GM18867 (cell line): ENCODE measurements at regions not wholly inside any gene's neighbourhood (a gene's known extent, or its start where the extent isn't known, plus 50 kb on each side); places are given as distances from the start of the nearest gene placed in this dataset.
"Not testable (repeated sequence)": the region's sequence is repeated elsewhere in the genome, so short reads cannot be mapped to it uniquely, and the experiment has no call there.

Experiments
- ATAC-seq: cut with Tn5 transposase; IDR thresholded peaks from one replicate; pipeline ENCODE4 v1.9.1; 2021; ENCODE audit warnings: mild to moderate bottlenecking, moderate library complexity; ENCODE audit not compliant: unreplicated experiment

- ATAC-seq = no peak
These were observed 254.2 kb upstream of the HSF2 start for GRCh38 chr6:122145246-122145645.

GRCh38 chr6:122145741-122146240 lies 253.7 kb upstream of the HSF2 start:
- ATAC-seq = no peak

GRCh38 chr6:122147291-122147690 lies 252.2 kb upstream of the HSF2 start:
- no peak for ATAC-seq

DNA sequence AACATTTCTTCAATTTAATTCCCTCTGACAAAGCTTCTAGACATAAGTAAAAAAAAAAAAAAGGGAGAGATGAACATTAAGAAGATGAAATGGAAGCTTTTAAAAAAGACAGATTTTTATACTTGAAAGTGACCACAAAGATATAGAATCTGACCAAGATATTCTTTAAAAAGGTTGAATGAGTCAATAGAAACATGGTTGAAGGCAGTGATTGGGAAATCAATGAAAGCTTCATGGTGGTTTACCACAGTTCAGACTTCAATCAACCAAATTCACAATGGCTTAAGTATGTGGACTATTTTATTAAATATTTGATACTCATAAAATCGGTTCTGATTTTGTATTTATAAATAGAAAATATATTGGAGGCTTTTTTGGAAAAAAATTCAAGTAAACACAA lies 248.4 kb upstream of the HSF2 start:
- ATAC-seq = no peak

DNA sequence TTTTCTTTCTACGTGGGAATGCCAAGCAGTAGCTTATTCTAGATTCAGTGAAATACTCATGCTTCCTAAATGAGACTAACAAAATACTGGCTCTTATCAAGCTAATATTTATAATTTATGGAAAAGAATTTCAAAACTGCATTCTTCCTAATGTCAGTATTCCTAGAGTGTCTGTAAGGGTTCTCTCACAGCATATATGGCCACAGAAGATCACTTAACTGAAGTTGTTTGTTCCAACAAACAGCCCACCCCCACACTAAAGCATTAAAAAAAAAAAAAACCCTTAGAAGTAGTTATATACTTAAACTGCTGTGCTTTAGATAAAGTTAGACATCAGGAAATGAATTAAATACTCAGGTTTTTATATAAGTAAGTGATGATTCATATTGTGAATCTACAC lies 247.7 kb upstream of the HSF2 start:
- no peak for ATAC-seq

GRCh38 chr6:122153557-122153956 lies 245.9 kb upstream of the HSF2 start:
- no peak for ATAC-seq

DNA sequence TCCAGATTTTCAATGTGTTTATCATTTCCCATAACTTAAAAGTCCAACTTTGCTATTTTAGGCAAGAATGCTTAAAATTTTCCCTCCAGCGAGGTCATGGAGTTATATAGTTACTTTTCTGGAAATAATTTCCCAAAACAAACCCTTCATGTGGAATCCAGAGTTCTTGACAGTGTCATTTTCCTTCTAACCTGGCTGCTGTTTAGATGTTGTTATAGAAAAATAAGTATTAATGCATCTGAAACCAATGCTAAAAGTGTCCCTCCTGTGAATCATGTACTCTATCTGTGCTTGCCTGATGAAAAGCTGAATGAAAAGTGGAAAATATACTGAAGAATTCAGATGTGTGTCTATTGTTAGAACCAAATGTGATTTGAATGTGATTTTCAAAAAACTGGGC lies 245.3 kb upstream of the HSF2 start:
- ATAC-seq = no peak

DNA sequence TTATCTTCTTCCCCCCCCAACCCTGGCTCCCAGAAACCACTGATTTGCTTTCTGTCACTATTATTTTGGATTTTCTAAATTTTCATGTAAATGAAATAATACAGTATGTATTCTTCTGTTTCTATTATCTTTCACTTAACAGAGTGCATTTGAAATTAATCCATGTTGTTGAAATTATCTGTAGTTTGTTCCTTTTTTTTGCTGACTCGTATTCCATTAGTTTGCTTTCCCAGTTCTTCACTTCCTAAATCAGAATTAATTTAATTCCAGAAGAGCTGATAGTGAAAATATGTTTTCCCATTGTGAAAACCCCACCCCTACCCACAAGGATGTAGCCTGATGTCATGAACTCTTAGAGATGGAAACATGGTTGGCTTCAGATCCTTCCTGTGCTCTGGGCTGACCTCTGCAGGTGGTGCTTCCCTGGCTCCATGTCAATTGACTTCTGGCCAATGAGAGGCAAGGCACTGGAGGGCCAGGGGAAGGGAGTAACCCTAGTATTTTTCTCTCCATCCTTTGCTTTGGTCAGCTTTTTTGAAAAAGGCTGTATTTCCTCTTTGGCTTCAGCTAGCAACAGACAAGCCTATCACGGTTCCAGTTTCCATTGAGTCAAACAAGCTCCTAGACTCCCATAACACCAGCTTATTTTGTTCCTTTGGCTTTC lies 244.4 kb upstream of the HSF2 start:
- ATAC-seq = no peak

- ATAC-seq = no peak
These were observed 238.3 kb upstream of the HSF2 start for GRCh38 chr6:122161136-122161535.

DNA sequence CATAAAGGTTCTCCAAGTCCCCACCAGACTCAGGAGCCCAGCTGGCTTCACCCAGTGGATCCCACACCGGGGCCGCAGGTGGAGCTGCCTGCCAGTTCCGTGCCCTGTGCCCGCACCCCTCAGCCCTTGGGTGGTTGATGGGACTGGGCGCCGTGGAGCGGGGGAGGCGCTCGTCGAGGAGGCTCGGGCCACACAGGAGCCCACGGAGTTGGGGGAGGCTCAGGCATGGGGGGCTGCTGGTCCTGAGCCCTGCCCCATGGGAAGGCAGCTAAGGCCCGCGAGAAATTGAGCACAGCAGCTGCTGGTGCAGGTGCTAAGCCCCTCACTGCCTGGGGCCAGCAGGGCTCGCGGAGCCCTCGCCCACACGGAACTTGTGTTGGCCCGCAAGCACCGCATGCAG lies 234.4 kb upstream of the HSF2 start:
- ATAC-seq = no peak

- ATAC-seq = no peak
These were observed 229.2 kb upstream of the HSF2 start for GRCh38 chr6:122170274-122170673.

DNA sequence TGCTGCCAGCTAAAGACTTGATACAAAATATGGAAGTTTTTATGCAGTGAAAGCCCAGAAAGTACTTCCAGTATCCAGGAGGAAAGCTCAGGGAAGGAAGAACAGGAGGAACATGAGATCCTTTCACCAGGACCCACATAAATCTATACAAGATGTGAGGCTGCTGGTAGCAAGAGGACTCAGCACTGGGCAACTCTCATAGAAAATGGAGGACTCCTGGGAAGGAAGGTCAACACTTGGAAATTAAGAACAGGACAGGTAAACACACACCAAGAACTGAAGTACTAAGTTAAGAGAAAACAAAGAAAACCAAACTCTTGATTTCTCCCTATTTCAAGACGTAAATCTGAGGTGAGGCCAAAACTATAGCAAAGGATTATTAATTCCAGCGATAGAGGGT lies 220.5 kb upstream of the HSF2 start:
- ATAC-seq = no peak

- ATAC-seq = no peak
These were observed 219.3 kb upstream of the HSF2 start for GRCh38 chr6:122180132-122180531.

- no peak for ATAC-seq
These were observed 217.4 kb upstream of the HSF2 start for GRCh38 chr6:122182061-122182460.

DNA sequence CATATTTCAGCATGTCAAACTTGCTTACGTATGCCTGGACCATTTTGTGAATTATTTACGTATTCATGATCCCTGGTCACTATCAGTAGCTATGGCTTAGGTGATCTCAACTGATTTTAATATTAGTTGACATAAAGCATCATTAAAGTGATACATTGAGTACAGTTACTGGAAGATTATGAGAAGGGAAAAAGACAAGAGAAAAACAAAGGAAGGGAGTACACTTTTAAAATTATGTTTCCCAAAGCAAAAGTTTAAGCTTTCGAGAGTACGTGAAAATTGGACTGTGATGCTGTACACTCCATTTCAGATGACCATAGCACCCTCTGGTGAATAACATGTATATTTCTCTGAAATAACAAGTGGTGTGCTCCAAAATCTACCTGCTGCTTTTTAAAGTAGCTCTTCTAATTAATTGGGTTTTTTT lies 215.0 kb upstream of the HSF2 start:
- ATAC-seq = no peak

- ATAC-seq = not testable (repeated sequence)
These were observed 214.0 kb upstream of the HSF2 start for GRCh38 chr6:122185458-122185857.

- no peak for ATAC-seq
These were observed 212.3 kb upstream of the HSF2 start for GRCh38 chr6:122187186-122187585.

DNA sequence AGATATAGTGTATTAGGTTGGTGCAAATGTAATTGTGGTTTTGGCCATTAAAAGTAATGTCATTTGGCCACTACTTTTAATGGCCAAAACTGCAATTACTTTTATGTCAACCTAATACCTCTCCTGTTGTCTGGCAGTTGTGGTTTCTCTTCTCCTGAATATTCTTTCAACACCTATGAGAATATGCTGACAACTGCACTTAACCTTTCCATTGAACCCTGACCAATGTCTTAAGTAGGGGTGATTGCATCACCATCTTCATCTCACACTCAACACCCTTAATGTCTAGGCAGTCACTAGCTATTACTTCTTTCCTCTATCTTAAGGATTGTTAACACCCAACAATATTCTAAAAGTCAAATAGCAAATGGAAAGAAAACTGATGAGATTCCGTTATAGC lies 200.5 kb upstream of the HSF2 start:
- ATAC-seq = no peak

DNA sequence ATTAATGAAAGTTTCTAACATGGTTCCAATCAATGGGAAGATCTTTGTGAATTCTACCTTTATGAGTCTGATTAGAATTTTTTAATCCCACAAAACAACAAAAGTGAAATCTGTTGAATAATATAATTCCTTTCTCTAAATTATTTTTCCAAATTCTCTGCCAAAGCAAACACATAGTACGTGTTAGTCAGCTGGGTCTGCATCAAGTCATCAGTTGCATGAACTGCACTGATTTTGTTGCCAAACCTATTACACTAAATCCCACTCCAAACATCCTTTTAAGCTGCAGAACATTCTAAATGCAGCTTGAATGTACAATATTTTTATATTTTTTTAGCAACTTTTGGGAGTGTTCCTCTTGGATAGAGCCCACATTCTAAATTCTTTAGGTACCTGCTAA lies 199.0 kb upstream of the HSF2 start:
- ATAC-seq = no peak

GRCh38 chr6:122202576-122203137 lies 196.8 kb upstream of the HSF2 start:
- ATAC-seq = no peak

- ATAC-seq = no peak
These were observed 192.4 kb upstream of the HSF2 start for GRCh38 chr6:122207061-122207460.

DNA sequence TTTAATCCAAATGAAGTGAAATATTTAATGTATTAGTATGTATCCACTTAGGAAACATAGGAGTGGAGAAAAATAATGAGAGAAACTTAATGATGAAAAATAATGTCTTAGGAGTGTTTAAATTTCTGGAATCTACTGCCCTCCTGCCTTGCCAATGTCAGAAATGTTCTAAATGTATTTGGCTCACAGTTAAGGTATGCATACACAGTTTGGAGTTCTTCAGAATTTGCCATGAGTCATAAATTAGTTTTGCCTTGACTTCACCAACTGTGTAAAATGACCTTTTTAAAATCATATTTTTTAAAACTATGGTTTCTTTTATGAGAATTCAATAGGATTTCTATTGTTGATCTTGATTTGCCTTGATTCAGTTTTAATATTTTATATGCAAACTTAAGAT lies 191.7 kb upstream of the HSF2 start:
- ATAC-seq = no peak
